Peyer's patch (tissue), 4 donors: ENCODE measurements at regions not wholly inside any gene's neighbourhood (a gene's known extent, or its start where the extent isn't known, plus 50 kb on each side); places are given as distances from the start of the nearest gene placed in this dataset.

ENCODE experiments used
- DNase-seq, 3 donors: peaks; one replicate each; pipeline ENCODE4 v3.0.0-alpha.2; 2017 to 2019
- H3K27ac ChIP-seq, 4 donors: fragments of 200-600 bp; sonication (generic); one replicate each; pipeline ENCODE4 v1.5.1; 2016 to 2019
- H3K27me3 ChIP-seq, 2 donors: fragments of 200-600 bp; sonication (generic); one replicate each; pipeline ENCODE4 v1.5.1; 2019
- H3K36me3 ChIP-seq, 3 donors: fragments of 200-600 bp; sonication (generic); one replicate each; pipeline ENCODE4 v1.5.1; 2016 to 2019
- H3K4me1 ChIP-seq, 4 donors: fragments of 200-600 bp; sonication (generic); one replicate each; pipeline ENCODE4 v1.5.1; 2016 to 2019
- H3K4me3 ChIP-seq, 4 donors: fragments of 200-600 bp; sonication (generic); 1 replicate in 3 of 4; 2 replicates in 1 of 4; pipeline ENCODE4 v1.5.1; 2016 to 2019; ENCODE audit warnings: mild to moderate bottlenecking in 1 of 4
- H3K9me3 ChIP-seq, 4 donors: fragments of 200-600 bp; sonication (generic); one replicate each; pipeline ENCODE4 v1.5.1; 2016 to 2019; ENCODE audit warnings: mild to moderate bottlenecking in 1 of 4
- POLR2A ChIP-seq, 2 donors: fragments of 450-650 bp; IDR thresholded peaks; one replicate each; pipeline ENCODE4 v1.5.1; 2017; ENCODE audit warnings: antibody characterized with exemption in 2 of 2, mild to moderate bottlenecking in 2 of 2, moderate library complexity in 2 of 2
- TF ChIP-seq, protein P1 (sequence below), 6 experiments: fragments of 450-650 bp in 4 of 6; fragments of 200-600 bp in 2 of 6; sonication (generic) in 1 of 6; IDR thresholded peaks; one replicate each; pipeline ENCODE4 v1.5.1; 2017 to 2019; ENCODE audit warnings: antibody characterized with exemption in 6 of 6, mild to moderate bottlenecking in 3 of 6, moderate library complexity in 1 of 6

DNA sequence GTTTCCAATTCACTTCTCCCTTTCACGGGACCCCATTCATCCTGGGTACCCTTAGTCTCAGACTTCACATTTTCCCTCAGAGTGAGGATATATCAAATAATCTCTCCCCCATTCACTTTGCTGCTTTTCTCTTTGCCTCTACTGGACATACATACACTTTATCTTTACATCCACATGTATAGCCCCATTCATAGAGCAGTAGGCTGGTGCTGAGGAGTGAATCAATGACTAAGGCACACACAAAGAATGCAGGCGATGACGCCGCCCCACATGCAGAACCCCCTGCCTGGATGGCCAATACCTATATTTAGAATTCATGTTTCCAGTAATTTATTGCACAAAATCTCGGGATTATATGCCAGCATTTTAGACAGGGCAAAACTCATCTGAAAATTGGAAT is 554.3 kb upstream of the TENM3 start:
- H3K4me3 ChIP-seq: no peak overlapping the region
- no peak for DNase-seq
- H3K36me3 ChIP-seq: no peaks in the 10 kb centered on the region
- TF ChIP-seq, protein P1, sequence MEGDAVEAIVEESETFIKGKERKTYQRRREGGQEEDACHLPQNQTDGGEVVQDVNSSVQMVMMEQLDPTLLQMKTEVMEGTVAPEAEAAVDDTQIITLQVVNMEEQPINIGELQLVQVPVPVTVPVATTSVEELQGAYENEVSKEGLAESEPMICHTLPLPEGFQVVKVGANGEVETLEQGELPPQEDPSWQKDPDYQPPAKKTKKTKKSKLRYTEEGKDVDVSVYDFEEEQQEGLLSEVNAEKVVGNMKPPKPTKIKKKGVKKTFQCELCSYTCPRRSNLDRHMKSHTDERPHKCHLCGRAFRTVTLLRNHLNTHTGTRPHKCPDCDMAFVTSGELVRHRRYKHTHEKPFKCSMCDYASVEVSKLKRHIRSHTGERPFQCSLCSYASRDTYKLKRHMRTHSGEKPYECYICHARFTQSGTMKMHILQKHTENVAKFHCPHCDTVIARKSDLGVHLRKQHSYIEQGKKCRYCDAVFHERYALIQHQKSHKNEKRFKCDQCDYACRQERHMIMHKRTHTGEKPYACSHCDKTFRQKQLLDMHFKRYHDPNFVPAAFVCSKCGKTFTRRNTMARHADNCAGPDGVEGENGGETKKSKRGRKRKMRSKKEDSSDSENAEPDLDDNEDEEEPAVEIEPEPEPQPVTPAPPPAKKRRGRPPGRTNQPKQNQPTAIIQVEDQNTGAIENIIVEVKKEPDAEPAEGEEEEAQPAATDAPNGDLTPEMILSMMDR (IDR thresholded peaks at IDR 0.05): no peak
- no peak for TF ChIP-seq POLR2A (IDR thresholded peaks at IDR 0.05)
- H3K27me3 ChIP-seq: no peaks in the 10 kb centered on the region
- H3K9me3 ChIP-seq: no peaks in the 10 kb centered on the region
- no peak overlapping the region for H3K27ac ChIP-seq
- no peaks in the 10 kb centered on the region for H3K4me1 ChIP-seq

DNA sequence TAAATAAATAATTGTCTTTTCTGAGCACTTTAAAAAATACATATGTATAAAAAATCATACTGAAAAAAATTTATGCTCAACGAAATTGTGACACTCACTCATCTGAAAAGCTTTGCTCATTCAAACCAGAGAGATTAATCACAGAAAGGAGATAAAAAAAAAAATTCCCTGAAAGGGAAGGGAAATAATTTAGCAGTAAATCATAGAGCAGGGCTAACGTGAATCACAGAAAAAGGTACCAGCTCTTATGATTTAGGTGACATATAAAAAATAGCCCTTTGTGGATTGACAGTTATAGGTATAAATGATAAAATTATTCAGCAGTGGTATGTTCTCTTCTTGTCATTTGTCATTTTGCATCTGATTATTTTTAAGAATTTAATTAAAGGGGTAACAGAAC is 552.7 kb upstream of the TENM3 start:
- no peaks in the 10 kb centered on the region for H3K36me3 ChIP-seq
- TF ChIP-seq, protein P1 (IDR thresholded peaks at IDR 0.05): no peak
- TF ChIP-seq POLR2A (IDR thresholded peaks at IDR 0.05): no peak
- H3K4me1 ChIP-seq: no peaks in the 10 kb centered on the region
- H3K4me3 ChIP-seq: no peak overlapping the region
- no peaks in the 10 kb centered on the region for H3K9me3 ChIP-seq
- H3K27ac ChIP-seq: no peak overlapping the region
- no peaks in the 10 kb centered on the region for H3K27me3 ChIP-seq
- DNase-seq: no peak

DNA sequence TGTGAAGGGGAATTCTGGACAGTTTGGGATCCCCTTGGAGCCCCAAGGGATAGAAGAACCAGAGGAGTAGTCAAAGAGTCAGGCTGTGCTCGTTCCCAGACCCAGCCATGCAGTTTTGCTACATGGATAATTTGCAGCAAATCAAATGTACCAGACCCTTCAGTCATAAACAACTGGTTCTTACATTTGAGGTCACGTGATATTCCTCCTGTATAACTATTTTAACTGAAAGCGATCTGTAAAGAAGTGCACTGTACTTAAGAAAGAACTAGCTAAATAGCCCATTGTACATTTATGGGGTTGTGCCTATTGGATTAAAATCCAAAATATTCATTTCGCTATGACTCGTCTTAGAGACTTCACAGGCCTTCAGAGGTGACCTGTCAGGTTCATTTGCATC is 550.2 kb upstream of the TENM3 start:
- H3K4me1 ChIP-seq: no peaks in the 10 kb centered on the region
- H3K4me3 ChIP-seq: no peak overlapping the region
- no peaks in the 10 kb centered on the region for H3K9me3 ChIP-seq
- H3K27ac ChIP-seq: no peak overlapping the region
- DNase-seq: no peak
- no peaks in the 10 kb centered on the region for H3K36me3 ChIP-seq
- H3K27me3 ChIP-seq: no peaks in the 10 kb centered on the region
- TF ChIP-seq, protein P1 (IDR thresholded peaks at IDR 0.05): no peak
- no peak for TF ChIP-seq POLR2A (IDR thresholded peaks at IDR 0.05)

DNA sequence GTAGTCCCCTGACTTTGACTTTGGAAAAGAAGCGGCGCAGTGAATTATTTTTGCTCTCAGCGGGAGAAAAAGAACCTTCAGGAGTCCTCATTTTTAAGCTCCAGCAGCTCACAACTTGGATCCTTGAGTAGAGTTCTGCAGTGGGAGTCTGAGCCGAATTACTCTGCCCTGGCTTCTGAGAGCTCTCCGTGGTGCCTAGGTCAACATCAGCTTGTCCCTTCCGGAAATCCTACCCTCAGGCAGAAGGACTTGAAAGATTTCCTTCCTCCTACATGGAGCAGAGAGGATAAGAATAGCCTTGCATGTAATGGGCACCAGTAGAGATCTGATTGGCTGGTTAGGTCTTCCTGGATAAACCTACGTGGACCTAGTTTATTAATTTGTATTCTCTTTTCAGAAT is 549.7 kb upstream of the TENM3 start:
- Histone ChIP-seq H3K4me3 (no peak overlapping the region), H3K27ac (no peak overlapping the region), H3K9me3 (no peaks in the 10 kb centered on the region), H3K4me1 (no peaks in the 10 kb centered on the region), H3K27me3 (no peaks in the 10 kb centered on the region), H3K36me3 (no peaks in the 10 kb centered on the region)
- TF ChIP-seq POLR2A (IDR thresholded peaks at IDR 0.05): no peak
- TF ChIP-seq, protein P1 (IDR thresholded peaks at IDR 0.05): no peak
- no peak for DNase-seq

DNA sequence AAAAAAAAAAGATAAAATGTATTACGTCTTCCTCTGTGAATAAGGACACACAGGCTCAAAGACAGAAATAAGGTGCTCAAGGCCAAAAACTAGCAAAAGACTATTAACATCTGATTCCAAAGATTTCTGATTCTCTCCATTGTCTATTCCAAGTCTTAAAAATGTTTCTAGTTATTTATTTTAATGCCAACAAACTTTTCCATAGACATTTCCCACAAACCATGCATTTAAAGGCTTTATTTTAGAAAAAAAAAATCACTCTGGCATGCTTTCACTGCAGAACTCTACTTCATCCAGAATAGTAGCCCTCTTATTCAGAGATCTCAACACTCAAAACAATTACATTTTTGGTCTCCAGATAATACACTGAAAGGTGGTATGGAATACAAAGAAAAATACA is 545.0 kb upstream of the TENM3 start:
- TF ChIP-seq, protein P1 (IDR thresholded peaks at IDR 0.05): no peak
- no peak for TF ChIP-seq POLR2A (IDR thresholded peaks at IDR 0.05)
- H3K27ac ChIP-seq: no peak overlapping the region
- H3K36me3 ChIP-seq: no peaks in the 10 kb centered on the region
- H3K9me3 ChIP-seq: no peaks in the 10 kb centered on the region
- no peak for DNase-seq
- no peaks in the 10 kb centered on the region for H3K4me1 ChIP-seq
- no peak overlapping the region for H3K4me3 ChIP-seq
- H3K27me3 ChIP-seq: no peaks in the 10 kb centered on the region

DNA sequence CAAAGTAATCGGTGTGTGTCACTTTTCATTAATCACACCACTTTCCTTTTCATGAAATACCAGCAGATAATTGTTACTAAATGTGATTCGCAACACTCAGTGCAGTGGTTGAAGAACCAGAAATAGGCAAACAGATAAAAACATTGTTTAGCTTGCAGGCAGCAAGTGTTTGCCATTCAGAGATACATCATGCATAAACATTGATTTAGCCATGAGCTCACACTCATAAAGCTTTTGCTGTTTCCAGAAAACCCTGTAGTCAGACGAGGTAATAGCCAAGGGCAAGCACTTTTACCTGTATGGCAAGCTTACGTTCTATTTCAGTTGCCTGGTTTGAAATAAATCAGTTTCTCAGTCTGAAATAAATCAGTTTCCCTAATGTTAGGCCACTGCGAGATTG is 542.0 kb upstream of the TENM3 start:
- TF ChIP-seq, protein P1 (IDR thresholded peaks at IDR 0.05): no peak
- TF ChIP-seq POLR2A (IDR thresholded peaks at IDR 0.05): no peak
- no peaks in the 10 kb centered on the region for H3K4me1 ChIP-seq
- H3K4me3 ChIP-seq: no peak overlapping the region
- H3K9me3 ChIP-seq: no peaks in the 10 kb centered on the region
- H3K27me3 ChIP-seq: no peaks in the 10 kb centered on the region
- no peak for DNase-seq
- H3K36me3 ChIP-seq: no peaks in the 10 kb centered on the region
- no peak overlapping the region for H3K27ac ChIP-seq
